Left lung (tissue), 4 donors: ENCODE measurements at regions not wholly inside any gene's neighbourhood (a gene's known extent, or its start where the extent isn't known, plus 50 kb on each side); places are given as distances from the start of the nearest gene placed in this dataset.
A peak's percentile ranks its signal among the peaks of the same experiment; 100 is the strongest.

Experiments
- ATAC-seq: fragments of 200-7000 bp; cut with Tn5 transposase; one replicate; pipeline ENCODE4 v1.9.1; 2020; ENCODE audit warnings: moderate library complexity
- DNase-seq, 4 donors: peaks; one replicate each; pipeline ENCODE4 v3.0.0-alpha.2; 2013 to 2020
- H3K27ac ChIP-seq, 2 donors: fragments of 200-600 bp; sonication (generic) in 1 of 2; one replicate each; pipeline versions ENCODE4 v1.5.0 to v1.8.0; 2020 to 2021
- H3K27me3 ChIP-seq, 2 donors: fragments of 200-600 bp; sonication (generic) in 1 of 2; one replicate each; pipeline versions ENCODE4 v1.5.0 to v1.8.0; 2020 to 2021
- H3K36me3 ChIP-seq, 2 donors: fragments of 200-600 bp; sonication (generic) in 1 of 2; one replicate each; pipeline versions ENCODE4 v1.5.0 to v1.8.0; 2020 to 2021
- H3K4me1 ChIP-seq, 2 donors: fragments of 200-600 bp; one replicate each; pipeline ENCODE4 v1.8.0; 2021
- H3K4me3 ChIP-seq, 2 donors: fragments of 200-600 bp; sonication (generic) in 1 of 2; one replicate each; pipeline versions ENCODE4 v1.5.0 to v1.8.0; 2020 to 2021; ENCODE audit warnings: mild to moderate bottlenecking in 1 of 2
- H3K9me3 ChIP-seq, 2 donors: fragments of 200-600 bp; sonication (generic) in 1 of 2; one replicate each; pipeline versions ENCODE4 v1.5.0 to v1.8.0; 2020 to 2021
- CTCF ChIP-seq, 2 donors: fragments of 200-600 bp; sonication (generic) in 1 of 2; IDR thresholded peaks; one replicate each; pipeline versions ENCODE4 v1.5.0 to v1.8.0; 2021; ENCODE audit warnings: antibody characterized with exemption in 2 of 2
- intact Hi-C, 2 donors: fragments of 100-400 bp; cut with DNase I; formaldehyde crosslinking; loops; one replicate each; pipeline versions ENCODE4 v1.11.2 to v1.14.2; 2022
- donor health status: DM: no; HTN: yes; CAD: no.
- donor health status: DM: no; HTN: no; CAD: no.

DNA sequence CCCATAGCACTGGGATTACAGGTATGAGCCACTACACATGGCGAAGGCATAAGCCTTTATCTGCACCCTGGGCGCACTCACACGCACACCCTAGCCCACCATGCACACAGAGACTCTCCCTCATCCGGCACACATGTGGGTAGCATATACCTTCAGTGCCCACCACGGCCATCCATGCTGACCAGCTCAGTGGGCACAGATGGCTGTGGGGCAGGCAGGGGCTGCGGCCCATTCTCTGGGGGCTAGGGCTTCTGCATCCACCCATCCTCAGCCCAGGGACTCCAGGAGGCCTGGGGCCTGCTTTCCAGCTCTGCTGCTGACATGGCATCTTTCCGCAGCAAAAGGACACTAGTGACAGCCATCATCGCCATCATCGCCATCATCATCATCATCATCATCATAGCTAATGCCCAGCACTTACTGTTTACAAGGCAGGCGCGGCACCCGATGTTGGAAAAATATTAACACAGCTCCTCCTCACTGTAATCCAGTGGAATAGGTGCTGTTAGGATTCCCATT is 111.2 kb downstream of the NCOR2 start:
- DNase-seq (peak in 1 of 4 donors; percentile 47), ATAC-seq (no peak)
- TF ChIP-seq CTCF (IDR thresholded peaks at IDR 0.05) = no peak
- peaks cover 36 to 76% of the 10 kb centered on the region in 2 donors for H3K4me1 ChIP-seq
- peaks cover 0 to 55% of the 10 kb centered on the region in 2 donors for H3K36me3 ChIP-seq
- H3K9me3 ChIP-seq = no peaks in the 10 kb centered on the region
- intact Hi-C loops = no loop called here
- peak overlapping the region in 1 of 2 donors; percentile 42 for H3K4me3 ChIP-seq
- H3K27me3 ChIP-seq = no peaks in the 10 kb centered on the region
- peak overlapping the region in 1 of 2 donors; percentile 82 for H3K27ac ChIP-seq

GRCh38 chr12:124455336-124455735 is 112.1 kb downstream of the NCOR2 start:
- Histone ChIP-seq H3K4me3 (no peak overlapping the region), H3K36me3 (peaks cover 0 to 55% of the 10 kb centered on the region in 2 donors), H3K9me3 (no peaks in the 10 kb centered on the region), H3K27ac (peak overlapping the region in 1 of 2 donors; percentile 82), H3K27me3 (no peaks in the 10 kb centered on the region), H3K4me1 (peaks cover 36 to 82% of the 10 kb centered on the region in 2 donors)
- TF ChIP-seq CTCF (IDR thresholded peaks at IDR 0.05) = no peak
- intact Hi-C loops = no loop called here
- ATAC-seq = no peak
- peak in 1 of 4 donors; percentile 46 for DNase-seq

- peaks cover 36 to 82% of the 10 kb centered on the region in 2 donors for H3K4me1 ChIP-seq
- DNase-seq = no peak
- H3K27me3 ChIP-seq = no peaks in the 10 kb centered on the region
- intact Hi-C loops = no loop called here
- TF ChIP-seq CTCF (IDR thresholded peaks at IDR 0.05) = no peak
- no peak for ATAC-seq
- H3K36me3 ChIP-seq = peaks cover 0 to 53% of the 10 kb centered on the region in 2 donors
- no peak overlapping the region for H3K4me3 ChIP-seq
- H3K27ac ChIP-seq = no peak overlapping the region
- no peaks in the 10 kb centered on the region for H3K9me3 ChIP-seq
These were observed 112.7 kb downstream of the NCOR2 start for GRCh38 chr12:124454735-124455134.

DNA sequence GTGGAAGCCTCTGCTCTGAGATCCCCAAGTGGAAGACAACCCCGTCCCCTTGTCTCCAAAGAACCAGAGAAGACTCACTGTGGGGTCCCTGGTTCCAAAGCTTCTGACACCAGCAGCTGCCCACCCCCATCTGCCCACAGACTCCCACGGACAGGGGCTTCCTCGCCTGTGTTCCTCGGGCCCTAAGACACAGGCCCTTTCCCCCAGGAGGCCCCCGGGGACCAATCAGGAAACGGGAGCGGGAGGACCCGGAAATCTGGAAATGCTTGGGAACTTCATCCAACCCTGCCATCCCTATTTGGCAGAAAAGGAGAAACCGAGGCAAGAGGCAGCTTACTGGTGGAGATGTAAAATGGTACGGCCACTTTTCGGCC is 113.1 kb downstream of the NCOR2 start:
- ATAC-seq = no peak
- intact Hi-C loops = no loop called here
- TF ChIP-seq CTCF (IDR thresholded peaks at IDR 0.05) = no peak
- Histone ChIP-seq H3K4me3 (no peak overlapping the region), H3K27me3 (no peaks in the 10 kb centered on the region), H3K4me1 (peaks cover 36 to 82% of the 10 kb centered on the region in 2 donors), H3K9me3 (no peaks in the 10 kb centered on the region), H3K27ac (peak overlapping the region; percentile 69 to 84), H3K36me3 (peaks cover 0 to 53% of the 10 kb centered on the region in 2 donors)
- peak in 1 of 4 donors; percentile 57 for DNase-seq

DNA sequence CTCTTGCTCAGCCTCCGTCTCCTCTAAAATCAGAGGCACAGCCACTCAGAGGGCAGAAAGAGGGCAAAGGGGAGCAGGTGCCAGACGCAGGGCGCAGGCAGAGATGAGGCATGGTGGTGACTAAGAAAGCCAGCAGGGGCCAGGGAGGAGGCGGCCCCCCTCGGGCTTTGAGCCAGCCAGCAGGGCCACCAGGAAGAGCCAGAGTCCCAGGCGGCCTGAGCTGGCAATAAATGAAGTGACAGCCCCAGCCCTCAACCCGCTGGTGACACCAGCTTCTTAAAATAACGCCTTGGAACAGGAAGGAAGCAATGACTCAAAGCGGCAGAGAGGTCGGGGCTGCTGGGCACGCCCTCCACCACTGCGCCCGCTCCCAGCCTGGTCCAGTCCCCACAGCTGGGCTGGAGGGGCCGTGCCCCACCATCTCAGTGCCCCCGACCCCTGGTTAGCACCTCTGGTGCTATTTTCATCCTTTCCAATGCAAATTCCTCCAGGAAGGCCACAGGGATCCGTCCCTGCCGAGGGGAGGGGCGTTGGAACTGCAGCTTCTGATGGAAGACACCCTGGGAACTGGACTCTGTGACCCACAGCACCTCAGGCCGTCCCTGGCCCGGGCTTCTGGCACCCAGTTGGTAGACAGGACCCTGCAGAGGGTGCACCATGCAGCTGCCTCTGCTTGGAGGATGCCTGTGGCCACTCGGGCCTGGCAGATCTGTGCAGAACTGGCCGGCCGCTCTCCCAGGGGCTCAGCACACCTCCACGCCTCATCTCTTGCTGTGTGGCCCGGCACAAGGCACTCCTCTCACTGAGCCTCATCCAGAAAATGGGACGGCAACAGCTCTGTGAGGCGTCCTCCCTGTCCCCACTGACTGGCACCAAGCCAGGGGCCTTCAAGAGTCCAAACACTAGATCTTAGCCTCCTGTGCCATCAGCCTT is 113.7 kb downstream of the NCOR2 start:
- DNase-seq = peak in 3 of 4 donors; percentile 70 to 92 (median 86)
- H3K27ac ChIP-seq = peak overlapping the region; percentile 69 to 84
- no peaks in the 10 kb centered on the region for H3K27me3 ChIP-seq
- no peaks in the 10 kb centered on the region for H3K9me3 ChIP-seq
- TF ChIP-seq CTCF (IDR thresholded peaks at IDR 0.05) = no peak
- H3K4me1 ChIP-seq = peaks cover 36 to 80% of the 10 kb centered on the region in 2 donors
- H3K4me3 ChIP-seq = peak overlapping the region in 1 of 2 donors; percentile 18
- peaks cover 0 to 53% of the 10 kb centered on the region in 2 donors for H3K36me3 ChIP-seq
- intact Hi-C loops = no loop called here
- peak; percentile 64 for ATAC-seq
